GM21367 (cell line): ENCODE measurements at regions not wholly inside any gene's neighbourhood (a gene's known extent, or its start where the extent isn't known, plus 50 kb on each side); places are given as distances from the start of the nearest gene placed in this dataset.
"Not testable (repeated sequence)": the region's sequence is repeated elsewhere in the genome, so short reads cannot be mapped to it uniquely, and the experiment has no call there.

Source experiments
- ATAC-seq: cut with Tn5 transposase; IDR thresholded peaks from one replicate; pipeline ENCODE4 v1.9.1; 2021; ENCODE audit not compliant: unreplicated experiment

DNA sequence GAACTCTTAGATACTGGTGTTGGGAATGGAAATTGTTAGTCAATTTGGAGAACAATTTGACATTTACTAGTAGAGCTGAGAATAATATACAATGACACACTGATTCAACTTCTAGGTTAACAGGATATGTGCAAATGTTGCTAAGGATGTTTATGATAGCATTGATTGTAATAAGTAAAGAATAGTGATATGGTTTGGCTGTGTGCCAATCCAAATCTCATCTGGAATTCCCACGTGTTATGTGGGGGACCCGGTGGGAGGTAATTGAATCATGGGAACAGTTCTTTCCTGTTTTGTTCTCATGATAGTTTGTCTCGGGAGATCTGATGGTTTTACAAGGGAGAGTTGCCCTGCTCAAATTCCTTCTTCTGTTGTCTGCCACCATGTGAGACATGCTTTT lies 302.4 kb upstream of the TMPRSS15 start:
- no peak for ATAC-seq

DNA sequence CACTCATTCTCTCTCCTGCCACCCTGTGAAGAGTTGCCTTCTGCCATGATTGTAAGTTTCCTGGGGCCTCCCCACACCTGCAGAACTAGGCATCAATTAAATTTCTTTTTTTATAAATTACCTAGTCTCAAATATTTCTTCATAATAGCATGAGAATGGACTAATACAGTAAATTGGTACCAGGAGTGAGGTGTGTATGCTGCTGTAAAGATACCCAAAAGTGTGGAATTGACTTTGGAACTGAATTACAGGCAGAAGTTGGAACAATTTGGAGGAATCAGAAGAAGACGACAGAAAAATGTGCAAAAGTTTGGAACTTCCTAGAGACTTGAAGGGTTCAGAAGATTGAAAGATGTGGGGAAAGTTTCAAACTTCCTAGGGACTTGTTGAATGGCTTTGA lies 308.1 kb upstream of the TMPRSS15 start:
- no peak for ATAC-seq

DNA sequence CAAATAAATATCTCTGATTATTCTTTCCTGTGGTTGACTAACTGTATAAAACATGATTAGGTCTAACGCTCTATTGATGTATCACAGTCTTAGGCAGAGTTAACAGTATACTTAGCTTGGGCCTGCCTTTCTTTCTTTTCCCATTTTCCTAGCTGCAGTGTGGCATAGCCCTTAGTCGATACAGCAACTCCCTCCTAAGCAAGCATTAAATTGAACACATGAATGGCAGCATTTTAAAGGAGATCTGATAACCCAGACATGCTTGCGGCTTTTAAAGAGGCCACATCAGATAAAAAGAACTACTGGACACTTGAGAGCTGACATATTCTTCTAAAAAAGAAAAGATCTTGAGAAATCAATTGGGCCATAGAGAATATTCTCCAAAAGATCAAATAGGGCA lies 312.0 kb upstream of the TMPRSS15 start:
- ATAC-seq = no peak

DNA sequence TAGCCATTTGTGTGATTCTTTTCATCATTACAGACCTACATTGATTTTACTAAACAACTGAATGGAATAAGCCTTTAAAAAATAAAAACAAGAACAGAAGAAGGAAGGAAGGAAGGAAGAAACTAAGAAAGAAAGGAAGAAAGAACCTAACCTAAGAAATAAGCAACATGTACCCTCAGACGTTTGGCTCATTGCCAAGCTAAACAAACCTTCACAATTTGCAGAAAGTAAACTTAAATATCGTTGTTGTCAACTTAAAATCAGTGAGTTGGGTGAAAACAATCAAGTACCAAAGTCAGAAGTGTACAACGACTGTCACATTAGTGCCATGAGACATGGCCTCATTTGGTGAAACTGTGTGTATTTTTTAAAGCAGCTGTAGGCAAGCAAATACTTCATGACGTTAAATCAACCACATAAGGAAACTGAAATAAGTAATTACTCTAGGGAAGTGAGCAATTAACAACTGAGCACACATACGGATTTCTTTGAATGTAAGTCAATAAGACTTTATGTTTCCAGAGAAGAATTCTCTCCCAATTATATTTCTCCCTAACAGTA lies 313.1 kb upstream of the TMPRSS15 start:
- no peak for ATAC-seq

DNA sequence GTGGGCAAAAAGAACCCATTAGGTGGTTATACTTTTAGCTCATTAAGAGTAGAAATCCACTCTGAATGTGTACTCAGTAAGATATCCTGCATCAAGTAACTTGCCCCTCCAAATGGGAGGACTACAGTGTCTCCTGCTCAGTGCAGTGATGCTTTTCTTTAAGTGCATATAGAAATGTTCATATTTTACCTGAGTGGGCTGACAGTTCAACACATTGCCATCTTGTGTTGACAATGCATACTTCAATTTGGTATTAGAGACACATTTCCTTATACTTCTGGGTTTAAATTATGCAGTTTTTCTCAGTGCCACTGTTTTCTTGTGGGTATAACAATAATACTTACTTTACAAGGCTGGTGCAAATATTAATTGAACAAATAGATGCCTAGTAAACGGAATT lies 318.6 kb upstream of the TMPRSS15 start:
- no peak for ATAC-seq

DNA sequence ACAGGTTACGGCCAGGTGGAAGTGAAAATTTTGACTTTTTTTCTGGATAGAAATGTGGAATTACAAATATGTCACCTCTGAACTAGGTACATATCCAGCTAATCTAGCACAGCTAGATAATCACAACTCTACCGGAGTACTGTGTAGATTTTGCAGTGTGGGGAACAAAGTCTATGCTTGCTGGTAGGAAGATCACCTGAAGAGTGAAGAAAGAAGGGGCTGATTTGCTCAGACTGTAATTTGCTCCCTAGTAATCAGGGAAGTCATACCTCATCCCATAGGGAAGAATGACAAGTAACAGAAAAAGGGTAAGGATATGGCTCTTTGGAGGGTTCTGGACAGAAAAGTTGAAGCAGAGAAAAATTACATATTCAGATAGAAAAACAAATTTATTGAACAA lies 319.6 kb upstream of the TMPRSS15 start:
- no peak for ATAC-seq

DNA sequence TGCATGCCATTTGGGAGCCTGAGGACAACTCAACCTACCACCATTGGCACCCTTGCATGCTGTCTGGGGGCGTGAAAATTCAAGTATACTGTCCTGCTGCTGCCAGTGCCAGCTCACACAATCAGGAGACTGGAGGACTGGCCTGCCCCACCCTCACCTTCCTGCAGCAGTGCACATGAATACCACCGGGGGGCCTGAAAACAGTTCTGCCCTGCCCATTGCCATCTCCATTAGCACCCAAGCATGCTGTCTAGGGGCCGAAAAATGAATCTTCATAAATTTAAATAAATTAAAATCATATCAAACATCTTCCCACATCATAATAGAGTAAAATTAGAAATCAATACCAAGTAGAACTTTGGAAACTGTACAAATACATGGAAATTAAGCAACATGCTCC lies 322.1 kb upstream of the TMPRSS15 start:
- ATAC-seq = no peak

DNA sequence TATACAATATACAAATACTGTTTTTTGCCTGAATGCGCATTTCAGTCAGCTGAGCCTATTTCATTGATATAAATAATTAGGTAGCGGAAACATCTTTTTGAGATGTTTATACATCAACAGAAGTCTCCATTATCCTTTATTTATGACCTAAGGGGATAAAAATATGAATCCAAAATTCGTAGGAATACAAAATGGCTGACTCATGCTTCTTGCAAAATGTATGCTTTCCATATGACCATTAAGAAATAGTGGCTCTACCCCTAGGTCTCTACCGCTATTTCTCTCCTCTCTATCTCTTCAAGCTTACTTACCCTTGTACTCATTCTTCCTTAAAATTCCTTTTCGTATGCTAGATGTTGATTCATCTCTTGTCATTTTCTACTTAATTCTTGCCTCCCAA lies 338.4 kb upstream of the TMPRSS15 start:
- no peak for ATAC-seq

DNA sequence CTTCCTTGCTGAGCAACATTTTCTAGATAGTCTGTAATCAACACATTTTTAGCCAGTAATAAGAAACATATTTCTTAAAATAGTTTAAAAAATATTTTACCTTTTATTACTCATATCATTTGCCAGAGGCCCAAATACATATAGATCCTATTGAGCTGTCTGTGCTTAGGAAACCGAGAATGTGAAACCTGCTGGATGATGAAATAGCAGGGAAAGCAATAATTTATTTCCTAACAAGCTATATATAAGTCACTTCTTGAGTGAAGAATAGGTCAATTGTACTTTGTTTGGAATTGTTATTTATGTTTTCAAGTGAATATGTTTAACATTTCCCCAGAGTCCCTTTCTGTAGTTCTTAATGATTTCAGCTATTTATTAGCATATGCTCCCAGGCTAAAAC lies 339.9 kb upstream of the TMPRSS15 start:
- ATAC-seq = no peak

DNA sequence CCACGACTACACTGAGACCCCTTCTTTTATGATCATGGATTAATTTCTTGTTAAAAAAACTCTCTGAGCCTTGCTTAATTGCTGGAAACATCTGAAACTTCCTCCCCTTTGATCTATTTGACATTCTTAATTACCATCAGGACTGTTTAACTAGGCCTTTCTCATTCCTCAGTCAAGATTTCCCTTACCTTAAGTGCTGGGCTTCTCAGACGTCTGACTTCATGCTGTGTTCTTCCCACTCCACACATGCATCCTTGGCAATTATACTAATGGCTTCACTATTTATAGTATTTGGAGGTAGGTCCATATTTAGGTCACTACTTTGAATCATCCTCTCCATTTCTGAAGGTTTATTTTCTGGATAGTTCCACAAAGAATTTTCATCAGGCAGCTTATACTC lies 341.3 kb upstream of the TMPRSS15 start:
- no peak for ATAC-seq

DNA sequence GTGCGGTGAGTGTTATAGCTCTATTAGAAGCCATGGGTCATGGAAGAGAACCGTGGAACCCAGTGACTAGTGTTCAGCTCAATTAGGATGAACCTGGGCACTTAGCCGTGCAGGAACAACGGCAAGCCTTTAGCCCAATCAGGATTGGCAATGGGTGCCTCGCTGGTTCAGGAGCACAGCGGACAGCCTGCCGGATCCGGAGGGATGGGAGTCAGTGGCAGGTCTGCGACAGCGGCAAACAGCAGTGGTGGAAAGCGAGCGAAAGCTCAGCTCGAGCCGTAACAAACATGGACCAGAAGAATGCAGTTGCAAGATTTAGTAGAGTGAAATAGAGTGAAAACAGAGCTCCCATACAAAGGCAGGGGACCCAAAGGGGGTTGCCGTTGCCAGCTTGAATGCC lies 349.3 kb upstream of the TMPRSS15 start:
- not testable (repeated sequence) for ATAC-seq

DNA sequence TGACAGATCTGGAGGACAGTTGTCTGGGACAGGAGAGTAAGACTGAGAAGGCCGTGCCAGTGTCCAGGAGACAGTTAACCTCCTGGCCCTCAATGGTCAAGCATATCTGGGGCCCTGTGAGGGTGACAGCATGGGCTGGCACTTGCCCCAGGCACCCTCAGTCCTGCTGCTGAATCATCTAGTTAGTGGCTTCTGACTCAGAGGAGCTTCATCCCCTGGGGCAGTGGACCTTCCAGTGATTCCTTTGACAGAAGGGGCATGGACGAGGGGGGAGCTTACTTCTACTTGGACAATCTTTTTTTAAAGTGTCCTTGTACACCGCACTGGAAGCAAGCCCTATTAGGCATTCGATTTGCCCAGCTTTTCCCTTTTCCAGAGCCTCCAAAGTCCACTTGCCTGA lies 352.7 kb upstream of the TMPRSS15 start:
- not testable (repeated sequence) for ATAC-seq

DNA sequence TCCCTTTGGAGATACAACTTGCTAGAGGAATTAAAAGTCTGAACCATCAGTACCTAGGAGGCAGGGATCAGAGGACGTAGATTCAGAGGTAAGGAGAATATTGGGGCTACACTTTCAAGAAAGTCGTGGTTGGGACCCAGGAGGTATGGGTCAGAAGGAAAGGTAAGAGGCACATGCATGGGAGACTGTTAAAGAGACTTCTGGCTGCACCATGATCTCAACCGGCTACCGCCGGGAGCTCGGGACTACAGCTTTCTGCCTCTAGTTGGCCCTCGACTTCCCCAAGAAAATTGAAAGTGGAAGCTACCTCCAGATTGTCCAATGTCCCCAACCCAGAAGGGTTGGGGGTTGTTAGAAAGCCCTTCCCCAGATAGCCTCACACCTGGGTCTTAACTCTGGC lies 355.7 kb upstream of the TMPRSS15 start:
- no peak for ATAC-seq

DNA sequence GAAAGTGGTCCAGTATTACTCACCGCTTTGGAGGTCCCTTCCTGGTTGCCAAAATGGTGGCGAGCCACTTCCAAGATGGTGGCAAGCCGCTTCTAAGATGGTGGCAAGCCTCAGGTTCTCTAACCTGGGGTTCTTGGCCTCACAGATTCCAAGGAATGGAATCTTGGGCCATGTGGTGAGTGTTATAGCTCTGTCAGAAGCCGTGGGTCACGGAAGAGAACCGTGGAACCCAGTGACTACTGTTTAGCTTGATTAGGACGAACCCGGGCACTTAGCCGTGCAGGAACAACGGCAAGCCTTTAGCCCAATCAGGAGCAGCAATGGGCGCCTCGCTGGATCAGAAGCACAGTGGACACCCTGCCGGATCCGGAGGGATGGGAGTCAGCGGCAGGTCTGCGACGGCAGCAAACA lies 356.2 kb upstream of the TMPRSS15 start:
- no peak for ATAC-seq

DNA sequence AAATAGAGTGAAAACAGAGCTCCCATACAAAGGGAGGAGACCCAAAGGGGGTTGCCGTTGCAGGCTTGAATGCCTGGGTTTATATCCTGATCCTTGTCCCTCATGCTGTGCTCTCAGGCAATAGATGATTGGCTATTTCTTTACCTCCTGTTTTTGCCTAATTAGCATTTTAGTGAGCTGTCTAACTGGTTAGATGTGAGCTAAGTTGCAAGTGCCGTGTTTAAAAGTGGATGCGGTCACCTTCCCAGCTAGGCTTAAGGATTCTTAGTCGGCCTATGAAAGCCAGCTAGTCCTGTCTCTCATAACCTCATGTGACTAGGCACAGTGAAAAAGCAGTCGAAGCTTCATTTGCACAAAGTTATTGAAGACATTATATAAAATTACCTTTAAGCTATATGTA lies 356.7 kb upstream of the TMPRSS15 start:
- ATAC-seq = no peak

DNA sequence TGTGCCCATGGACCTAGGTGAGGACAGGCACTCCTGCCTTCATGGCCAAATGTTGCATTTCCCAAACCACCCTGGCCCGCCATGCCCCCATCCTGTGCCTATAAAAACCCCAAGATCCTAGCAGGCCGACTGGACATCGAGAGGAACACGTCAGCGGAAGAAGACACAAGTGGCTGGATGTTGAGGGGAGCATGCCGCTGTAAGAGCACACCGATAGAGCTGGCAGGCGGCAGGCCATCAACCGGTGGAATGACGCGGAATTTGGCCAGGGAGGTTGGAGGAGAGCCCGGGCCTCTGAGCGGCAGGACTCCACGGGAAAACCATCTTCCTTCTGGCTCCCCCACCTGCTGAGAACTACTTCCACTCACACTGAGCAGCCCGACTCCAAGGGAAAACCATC lies 361.1 kb upstream of the TMPRSS15 start:
- ATAC-seq = no peak

DNA sequence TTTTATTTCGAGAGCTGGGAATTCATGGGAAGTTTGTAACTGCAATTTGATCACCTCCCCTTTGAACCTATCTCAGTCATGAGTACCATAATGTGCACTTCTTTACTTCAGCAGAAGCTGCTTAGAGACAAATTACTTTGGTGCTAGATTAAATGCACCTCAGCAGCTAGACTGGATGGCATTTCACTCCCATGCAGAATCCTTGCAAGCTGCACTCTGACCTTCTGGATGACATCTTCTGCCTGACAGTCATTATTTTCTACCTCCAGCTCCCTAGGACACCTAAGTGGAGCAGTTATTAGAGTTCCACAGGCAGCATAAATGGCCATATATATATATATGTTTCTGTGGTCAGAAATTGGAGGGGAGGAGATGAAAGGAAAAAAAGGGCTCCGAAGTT lies 366.0 kb upstream of the TMPRSS15 start:
- no peak for ATAC-seq

DNA sequence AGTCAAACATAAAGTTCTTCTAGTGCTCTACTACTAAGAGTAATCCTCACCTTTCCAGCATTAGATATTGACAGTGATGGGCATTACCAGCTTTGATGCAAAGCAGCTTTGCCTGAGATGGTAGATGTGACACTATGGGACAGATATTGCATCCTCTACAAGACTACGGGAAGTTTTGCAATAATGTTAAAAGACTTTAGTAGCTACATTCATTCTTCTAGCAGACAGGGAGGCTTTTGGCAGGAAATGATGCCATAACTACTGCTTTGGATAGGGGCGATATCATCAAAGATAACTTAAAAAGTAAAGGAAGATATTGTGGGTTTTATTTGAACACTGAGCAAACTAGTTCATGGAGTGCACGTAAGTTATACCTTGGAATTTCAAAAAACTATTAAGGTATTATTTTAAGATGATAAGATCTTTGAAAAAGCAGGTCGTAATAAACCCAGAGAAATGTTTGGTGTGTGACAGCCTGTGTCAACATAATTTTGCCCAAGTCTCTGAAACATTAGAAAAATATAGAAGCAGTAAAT lies 368.3 kb upstream of the TMPRSS15 start:
- no peak for ATAC-seq

DNA sequence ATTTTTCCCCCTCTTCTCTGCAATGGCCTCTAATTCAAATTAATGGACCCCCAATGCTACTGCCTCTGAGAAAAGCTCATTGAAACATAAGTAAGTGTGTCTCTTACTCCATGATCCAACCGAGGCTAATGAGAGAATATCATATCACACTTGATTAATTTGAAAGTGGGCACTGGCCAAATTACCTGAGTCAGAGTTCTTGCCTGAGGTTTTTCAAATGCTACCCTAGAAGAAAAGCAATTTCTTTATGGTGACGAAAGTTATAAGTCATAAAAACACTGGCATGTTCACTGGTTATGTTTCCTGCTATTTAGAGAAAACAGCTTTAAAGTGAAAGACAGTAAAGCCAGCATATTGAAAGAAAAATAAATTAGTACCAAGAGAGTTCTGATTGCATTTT lies 368.8 kb upstream of the TMPRSS15 start:
- ATAC-seq = no peak

DNA sequence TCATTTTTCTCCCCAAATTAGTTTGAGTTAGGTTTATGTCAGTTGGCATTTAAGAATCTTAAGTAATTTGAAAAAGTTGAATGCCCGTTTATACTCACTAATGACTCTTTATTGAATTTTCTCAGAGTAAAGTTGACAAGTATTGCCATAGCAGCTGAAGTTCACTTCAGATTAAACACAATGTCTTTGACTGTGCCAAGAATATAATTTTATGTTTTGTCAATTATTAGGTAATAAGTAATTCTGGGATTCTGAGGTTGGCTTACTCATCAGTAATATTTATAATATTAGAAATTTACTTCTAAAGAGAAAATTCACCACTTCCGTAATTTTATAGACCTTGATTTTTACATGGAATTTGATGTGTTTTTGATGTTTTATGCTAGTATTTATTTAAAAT lies 369.3 kb upstream of the TMPRSS15 start:
- no peak for ATAC-seq

DNA sequence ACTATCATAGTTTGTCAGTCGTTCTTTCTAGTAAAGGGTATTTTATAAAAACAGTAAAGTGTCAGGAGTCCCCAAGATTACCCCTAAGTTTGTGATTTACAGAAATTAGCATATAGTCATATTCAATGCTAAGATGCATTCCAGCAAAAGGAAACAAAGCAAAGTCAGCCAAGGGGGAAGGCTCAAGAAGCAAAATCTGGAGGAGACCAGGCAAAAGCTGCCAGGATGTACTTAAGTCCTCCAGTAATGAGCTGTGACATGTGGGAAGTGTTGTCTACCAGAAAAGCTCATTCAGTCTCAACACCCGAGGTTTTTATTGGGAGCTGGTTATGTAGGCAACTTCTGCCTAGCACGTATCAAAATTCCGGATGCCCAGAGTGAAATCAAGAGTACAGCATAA lies 373.4 kb upstream of the TMPRSS15 start:
- ATAC-seq = no peak

DNA sequence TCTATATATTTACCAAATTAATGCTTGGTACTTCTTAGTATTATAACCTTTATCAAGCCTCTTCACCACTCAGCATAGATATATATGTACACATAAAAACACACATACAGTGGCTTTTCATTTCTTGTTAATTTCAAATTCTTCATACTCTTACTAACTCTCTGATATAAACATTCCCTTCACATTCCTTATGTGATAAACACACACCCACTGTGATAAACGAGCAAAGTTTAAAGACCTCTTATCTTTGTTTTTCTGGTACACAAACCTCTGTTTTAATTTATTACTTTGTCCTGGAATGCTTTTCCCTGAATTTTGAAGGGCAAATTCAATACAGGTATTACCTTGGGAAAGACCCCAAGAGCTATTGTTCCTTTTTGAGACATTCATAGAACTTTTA lies 379.1 kb upstream of the TMPRSS15 start:
- no peak for ATAC-seq

DNA sequence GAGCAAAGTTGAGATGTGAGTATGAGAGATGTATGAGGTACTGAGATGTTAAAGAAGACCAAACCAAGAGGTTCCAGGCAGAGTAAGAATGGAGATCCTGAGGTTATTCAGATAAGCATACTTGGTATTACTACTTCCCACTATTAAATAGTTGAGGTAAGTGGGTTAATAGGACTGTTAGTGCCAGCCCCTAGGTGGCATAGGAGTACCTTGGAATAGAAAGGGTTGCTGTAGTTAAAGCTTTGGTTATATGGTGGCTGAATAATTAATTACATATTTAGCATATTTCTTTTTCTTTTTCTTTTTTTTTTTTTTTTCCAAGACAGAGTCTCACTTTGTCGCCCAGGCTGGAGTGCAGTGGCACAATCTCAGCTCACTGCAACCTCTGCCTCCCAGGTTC lies 397.9 kb upstream of the TMPRSS15 start:
- no peak for ATAC-seq

DNA sequence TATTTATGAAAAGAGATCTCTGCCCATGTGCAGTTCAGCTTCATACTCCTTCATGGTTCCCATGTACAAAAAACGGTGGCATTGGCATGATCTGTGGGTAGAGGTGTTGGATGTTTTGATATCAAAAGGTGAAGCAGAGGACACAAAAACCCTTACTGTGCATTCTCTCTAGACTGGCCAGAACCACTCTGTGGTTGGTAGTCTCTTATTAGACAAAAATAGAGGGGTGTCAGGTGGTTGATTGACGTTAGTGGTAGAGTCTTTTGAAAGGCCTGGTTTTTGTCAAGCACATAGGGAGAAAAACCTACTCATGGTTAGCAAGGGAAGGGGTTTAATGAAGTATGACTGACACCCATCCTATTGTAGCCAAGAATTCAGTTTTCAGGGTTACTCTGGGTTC lies 400.0 kb upstream of the TMPRSS15 start:
- no peak for ATAC-seq
